GM21447 (cell line): ENCODE measurements at regions not wholly inside any gene's neighbourhood (a gene's known extent, or its start where the extent isn't known, plus 50 kb on each side); places are given as distances from the start of the nearest gene placed in this dataset.

Experiments used
- ATAC-seq: cut with Tn5 transposase; IDR thresholded peaks from one replicate; pipeline ENCODE4 v1.9.1; 2021; ENCODE audit not compliant: unreplicated experiment

DNA sequence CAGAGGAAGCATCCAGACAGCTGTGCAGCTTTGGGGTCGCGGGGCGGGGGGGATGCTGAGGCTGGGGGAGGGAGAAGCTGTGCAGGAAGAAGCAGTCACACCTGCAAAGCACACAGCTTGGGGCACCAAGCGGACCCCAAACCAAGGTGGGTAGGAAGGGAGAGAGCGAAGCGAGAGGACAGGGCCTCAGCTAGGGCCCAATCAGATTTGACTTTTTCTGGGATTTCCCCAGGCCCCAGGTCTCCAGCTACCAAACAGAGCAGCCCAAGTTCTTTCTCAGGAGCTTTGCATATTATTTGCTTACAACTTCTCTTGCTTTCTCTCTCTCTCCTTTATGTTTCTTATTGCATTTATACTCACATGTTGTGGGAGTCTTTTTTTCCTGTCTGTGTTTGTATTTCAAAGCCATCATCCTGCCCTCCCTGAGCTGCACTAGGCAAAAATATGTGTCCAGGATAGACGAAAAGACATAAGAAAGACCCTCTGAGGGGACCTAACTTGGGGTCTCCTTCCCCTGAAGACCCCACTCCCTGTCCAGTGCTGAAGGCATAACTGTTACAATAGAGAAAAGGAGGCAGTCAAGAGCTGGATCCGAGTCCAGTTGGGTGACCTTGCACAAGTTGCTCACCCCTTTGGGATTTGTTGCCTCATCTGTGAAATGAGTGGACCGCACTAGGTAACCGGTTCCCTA is 50.6 kb upstream of the SMNDC1 start:
- peak; percentile 29 for ATAC-seq

DNA sequence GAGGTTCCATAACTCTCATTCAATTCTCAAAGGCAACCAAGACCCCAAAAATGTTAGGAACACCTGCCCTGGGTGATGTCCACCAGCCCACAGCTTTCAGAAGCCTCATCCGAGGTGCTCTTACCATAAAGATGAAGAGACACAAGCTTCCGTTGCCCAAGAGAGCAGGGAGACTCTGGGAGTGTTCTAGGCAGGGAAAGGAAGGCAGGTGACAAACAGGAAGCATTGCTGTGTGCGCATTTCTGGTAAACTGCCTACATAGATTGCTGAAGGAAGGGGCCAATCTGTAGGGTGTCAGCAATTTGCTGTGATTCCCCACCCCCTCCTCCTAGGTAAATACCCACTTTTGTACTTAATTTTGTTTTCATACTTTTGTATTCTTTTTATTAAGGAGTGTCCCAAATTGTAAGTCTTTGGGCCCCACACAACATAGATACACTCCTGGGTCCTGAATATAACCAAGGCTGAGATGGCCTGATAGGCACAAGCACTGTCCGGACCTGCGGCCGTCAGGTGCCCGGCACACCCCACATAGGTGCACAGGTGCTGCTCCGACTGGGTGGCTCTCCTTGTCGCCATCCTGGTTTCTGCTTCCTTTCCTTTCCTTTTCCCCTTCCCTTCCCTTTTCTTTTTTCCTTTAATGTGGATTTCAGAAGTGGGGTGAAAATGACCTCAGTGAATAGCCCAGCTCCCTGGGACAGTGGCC is 51.4 kb upstream of the SMNDC1 start:
- peak; percentile 17 for ATAC-seq

- peak; percentile 74 for ATAC-seq
These were observed 52.0 kb upstream of the SMNDC1 start for GRCh38 chr10:110356628-110357245.

DNA sequence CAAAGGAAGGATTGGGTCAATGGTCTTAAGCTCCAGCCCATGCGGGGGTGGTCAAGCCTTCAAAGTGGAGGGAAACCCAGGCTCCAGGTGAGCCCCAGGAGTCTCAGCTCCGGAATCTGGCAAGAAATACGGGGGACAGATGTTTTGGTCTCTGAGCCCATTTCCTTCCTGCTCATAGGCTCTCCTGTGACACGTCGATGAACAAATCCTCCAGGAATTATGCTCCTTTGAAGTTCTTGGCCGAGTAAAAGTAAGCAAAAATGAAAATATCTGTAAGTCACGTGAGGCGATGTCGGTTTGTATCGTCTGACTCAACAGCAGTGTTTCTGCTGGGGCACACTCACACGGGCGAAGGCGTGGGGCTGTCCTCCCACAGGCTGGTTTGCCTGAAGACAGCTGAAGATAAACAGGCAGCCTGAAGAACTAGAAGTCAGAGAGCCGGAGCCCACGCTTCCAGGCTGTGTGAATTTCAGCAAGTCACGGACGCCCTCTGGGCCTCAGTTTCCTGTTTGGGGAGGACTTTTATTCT is 52.6 kb upstream of the SMNDC1 start:
- ATAC-seq: no peak

GRCh38 chr10:110357871-110358270 is 53.2 kb upstream of the SMNDC1 start:
- ATAC-seq: no peak

DNA sequence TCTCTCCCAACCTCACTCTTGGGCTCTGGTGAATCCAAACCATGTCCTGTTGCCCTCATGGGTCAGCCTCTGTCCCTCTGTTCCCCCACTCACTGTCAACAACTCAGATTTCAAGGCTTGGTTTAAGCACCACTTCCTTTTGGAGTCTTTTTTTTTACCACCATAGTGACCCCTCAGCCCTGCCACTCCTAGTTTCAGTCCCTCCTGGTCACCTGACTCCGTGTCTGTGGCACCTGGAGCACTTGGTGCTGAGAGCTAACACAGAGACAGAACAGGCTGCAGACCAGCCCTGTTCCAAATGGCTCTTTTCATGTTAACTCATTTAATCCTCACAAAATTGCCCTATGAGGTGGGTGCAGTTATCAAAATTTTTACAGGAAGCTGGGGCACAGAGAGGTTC is 53.6 kb upstream of the SMNDC1 start:
- ATAC-seq: no peak

GRCh38 chr10:110358869-110359629 is 54.3 kb upstream of the SMNDC1 start:
- no peak for ATAC-seq

DNA sequence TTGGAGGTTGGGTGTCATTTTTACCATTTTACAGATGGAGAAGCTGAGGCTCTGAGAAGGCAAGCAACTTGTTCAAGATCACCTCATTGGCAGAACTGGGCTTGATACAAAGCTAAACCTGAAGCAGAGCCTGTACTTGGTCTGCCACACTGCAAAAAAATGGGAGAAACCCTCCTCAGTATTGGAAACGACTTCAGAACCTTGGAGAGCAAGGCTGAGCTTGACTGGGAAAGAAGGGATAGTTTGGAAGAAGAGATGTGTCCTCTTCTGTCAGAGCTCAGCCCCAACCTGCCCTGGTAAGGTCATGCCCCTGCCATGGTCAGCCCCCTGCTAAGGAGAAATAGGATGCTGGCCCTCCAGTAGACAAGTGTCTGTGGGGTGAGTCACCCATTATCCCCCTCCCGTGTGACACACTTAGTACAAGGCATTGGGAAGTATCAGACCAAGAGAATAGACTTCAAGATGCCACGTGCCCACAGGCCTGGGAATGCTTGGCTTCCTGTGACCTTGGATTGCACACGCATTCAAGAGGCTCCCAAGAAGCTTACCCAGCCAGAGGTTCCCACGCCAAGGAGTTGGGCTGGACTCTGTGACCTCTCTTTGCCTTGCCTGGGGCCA is 56.2 kb upstream of the SMNDC1 start:
- ATAC-seq: no peak

- ATAC-seq: no peak
These were observed 57.2 kb upstream of the SMNDC1 start for GRCh38 chr10:110361800-110362456.

DNA sequence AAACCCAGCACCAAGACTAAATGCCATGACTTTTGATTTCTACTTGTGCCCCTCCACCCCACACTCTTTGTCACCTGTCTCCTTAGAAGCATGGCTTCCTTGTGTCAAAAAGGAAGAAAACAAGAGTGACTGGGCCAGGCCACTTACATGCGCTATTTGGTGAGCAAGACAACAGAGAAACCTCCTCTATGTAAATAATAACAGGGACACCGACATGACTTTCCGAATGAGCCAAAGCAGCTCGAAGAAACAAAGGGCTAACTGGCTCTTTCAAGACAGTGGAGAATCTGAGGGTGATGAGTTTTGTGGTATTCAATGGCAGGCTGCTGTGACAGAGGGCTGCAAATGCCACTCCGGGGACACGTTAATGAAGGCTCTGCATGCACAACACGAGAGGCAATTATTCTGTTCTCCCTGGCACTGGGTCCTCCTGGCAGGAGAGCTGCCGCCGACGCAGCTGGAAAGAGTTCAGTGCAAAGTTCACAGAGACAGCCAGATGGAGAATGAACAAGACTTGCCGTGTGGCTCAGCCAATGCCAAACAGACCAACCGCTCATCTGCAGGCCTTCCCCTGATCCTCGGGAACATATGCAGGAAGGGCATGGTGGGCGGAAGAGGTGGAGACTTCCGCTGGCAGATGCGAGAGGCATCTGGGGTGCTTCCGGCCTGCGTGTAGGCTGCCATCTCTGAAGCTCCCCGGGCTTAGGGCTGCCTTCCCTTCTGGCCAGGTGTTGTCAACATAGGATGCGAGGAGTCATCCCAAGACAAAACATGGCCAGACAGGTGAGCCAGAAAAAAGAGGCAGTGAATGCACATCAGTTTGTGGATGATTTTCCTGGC is 59.1 kb upstream of the SMNDC1 start:
- no peak for ATAC-seq

DNA sequence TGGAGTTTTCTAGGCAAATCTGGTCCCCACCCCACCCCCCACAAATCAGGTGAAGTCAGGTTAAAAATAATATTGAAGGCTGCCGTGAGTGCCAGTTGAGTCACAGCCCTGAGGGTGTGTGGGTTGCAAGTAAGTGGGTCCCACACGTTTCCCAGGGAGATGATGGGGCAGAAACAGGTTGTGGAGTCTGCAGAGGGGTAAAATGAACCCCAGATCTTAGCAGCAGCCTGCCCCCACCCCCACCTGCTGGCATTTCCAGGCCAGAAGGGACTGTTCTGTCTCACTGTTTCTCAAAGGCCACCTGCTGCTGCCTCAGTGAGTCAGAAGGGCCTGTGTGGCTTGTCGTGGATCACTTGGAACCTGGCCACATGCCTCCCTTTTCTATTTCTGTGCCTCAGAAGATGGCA is 59.8 kb upstream of the SMNDC1 start:
- no peak for ATAC-seq

- ATAC-seq: no peak
These were observed 60.8 kb upstream of the SMNDC1 start for GRCh38 chr10:110365356-110366143.

- no peak for ATAC-seq
These were observed 61.9 kb upstream of the SMNDC1 start for GRCh38 chr10:110366635-110367034.

GRCh38 chr10:110368002-110368401 is 63.3 kb upstream of the SMNDC1 start:
- ATAC-seq: peak; percentile 78

- no peak for ATAC-seq
These were observed 63.8 kb upstream of the SMNDC1 start for GRCh38 chr10:110368556-110368955.

DNA sequence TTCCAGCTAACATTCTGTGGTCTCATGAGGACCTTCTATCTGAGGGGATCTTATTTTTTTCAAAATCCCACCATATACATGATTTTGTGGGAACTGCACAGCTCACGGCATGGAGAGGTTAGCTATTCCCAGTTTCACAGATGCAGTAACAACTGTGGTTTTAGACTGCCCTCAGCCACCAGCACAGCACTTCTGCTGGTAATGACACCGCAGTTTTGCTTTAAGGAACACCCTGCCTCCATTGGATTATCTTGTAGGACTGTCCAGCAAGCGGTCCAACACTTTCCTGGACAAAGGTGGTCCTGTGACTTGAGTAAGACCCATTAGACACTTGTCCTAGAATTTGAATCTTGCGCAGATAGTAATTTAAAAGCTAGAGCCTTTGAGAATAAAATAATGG is 65.3 kb upstream of the SMNDC1 start:
- ATAC-seq: no peak

DNA sequence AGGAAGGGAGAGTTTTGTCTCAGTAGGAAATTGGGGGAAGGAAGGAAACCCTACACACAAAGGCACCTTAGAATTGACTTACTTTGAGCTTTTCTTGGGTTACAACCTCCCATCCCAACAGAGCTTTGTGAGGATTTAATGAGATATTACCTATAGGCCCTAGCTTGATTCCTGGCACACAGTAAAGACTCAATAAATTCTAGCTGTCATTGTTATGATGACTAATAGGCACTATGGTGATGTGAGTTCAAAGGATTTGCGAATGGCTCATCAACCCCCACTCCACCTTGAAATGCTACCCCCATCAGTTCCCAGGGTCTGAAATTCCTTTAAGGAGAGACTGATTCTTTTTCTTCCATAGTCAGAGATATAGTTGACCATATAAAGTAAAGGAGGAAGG is 67.9 kb upstream of the SMNDC1 start:
- no peak for ATAC-seq

DNA sequence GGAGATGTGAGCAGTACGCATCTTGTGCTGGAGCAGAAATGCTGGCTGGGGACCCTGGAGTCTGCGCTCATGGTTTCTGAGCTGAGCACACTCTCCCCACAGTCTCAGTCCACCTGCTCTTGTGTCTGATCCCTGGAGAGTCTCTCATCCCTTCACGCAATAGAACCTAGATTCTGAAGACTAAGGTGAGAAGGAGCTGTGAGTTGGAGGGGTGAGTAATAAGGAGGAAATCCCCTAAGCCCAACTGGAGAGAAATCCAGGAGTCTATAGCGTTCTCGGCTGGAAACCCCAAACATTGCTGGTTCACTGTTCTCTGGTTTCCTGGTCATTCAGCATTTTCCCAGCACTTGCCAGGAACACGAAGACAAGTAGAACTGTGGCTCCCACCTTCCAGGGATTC is 68.3 kb upstream of the SMNDC1 start:
- ATAC-seq: no peak
